H1 (cell line): ENCODE measurements at regions not wholly inside any gene's neighbourhood (a gene's known extent, or its start where the extent isn't known, plus 50 kb on each side); places are given as distances from the start of the nearest gene placed in this dataset.

Experiments used
- CTCF ChIA-PET: fragments of 300-600 bp; sonication (Branson Sonifier 250); formaldehyde crosslinking; loops from one replicate; lab custom pipeline; 2021; ENCODE audit not compliant: partially characterized antibody; lab: Charles Lee
- POLR2A ChIA-PET: fragments of 300-600 bp; sonication (Branson Sonifier 250); formaldehyde crosslinking; loops from one replicate; lab custom pipeline; 2021; ENCODE audit warnings: inconsistent platforms; ENCODE audit not compliant: partially characterized antibody; lab: Charles Lee
- DNase-seq, 2 experiments: peaks; one replicate each; pipeline versions ENCODE4 v3.0.0 to v3.0.0-alpha.2; 2010 to 2022; ENCODE audit warnings: low spot score in 2 of 2, low read depth in 1 of 2, mixed read lengths in 1 of 2
- FAIRE-seq: peaks from 2 replicates; lab custom pipeline; 2011; peaks lifted over from hg19 to GRCh38; lab: Jason Lieb, UNC
- H2AFZ ChIP-seq: 2 replicates; pipeline ENCODE4 v1.8.1; 2012; ENCODE audit warnings: low read length, inconsistent platforms
- H2AK5ac ChIP-seq: 2 replicates; pipeline ENCODE4 v1.6.1; 2013; ENCODE audit warnings: low read depth, low read length
- H2BK120ac ChIP-seq: replicated peaks from 2 replicates; pipeline ENCODE3; 2013; ENCODE audit warnings: low read depth, low read length, inconsistent platforms
- H2BK12ac ChIP-seq: 2 replicates; pipeline ENCODE4 v1.6.1; 2013; ENCODE audit warnings: low read depth, low read length
- H2BK15ac ChIP-seq: 2 replicates; pipeline ENCODE4 v1.6.1; 2013; ENCODE audit warnings: low read length
- H2BK20ac ChIP-seq: 2 replicates; pipeline ENCODE4 v1.6.1; 2013; ENCODE audit warnings: low read length
- H2BK5ac ChIP-seq: 2 replicates; pipeline ENCODE4 v1.6.1; 2013; ENCODE audit warnings: low read depth, low read length
- H3K14ac ChIP-seq: 2 replicates; pipeline ENCODE4 v1.6.1; 2013; ENCODE audit warnings: inconsistent platforms; ENCODE audit not compliant: insufficient read length
- H3K18ac ChIP-seq: 2 replicates; pipeline ENCODE4 v1.6.1; 2013; ENCODE audit warnings: low read length; ENCODE audit errors: extremely low read depth
- H3K23ac ChIP-seq: 2 replicates; pipeline ENCODE4 v1.6.1; 2013; ENCODE audit warnings: inconsistent platforms; ENCODE audit not compliant: insufficient read length
- H3K23me2 ChIP-seq: 2 replicates; pipeline ENCODE4 v1.6.1; 2013; ENCODE audit warnings: low read depth, low read length
- H3K27ac ChIP-seq: 2 replicates; pipeline ENCODE4 v1.6.1; 2011; ENCODE audit warnings: low read depth, low read length, inconsistent platforms
- H3K27me3 ChIP-seq, 4 experiments: replicated peaks in 1 of 4; 1 replicate in 1 of 4; 2 replicates in 3 of 4; pipeline versions ENCODE4 v1.6.1 to v1.8.1; 2011 to 2013; ENCODE audit warnings: low read length in 3 of 4, mild to moderate bottlenecking in 3 of 4, inconsistent platforms in 2 of 4, mixed read lengths in 2 of 4, moderate library complexity in 1 of 4; ENCODE audit not compliant: control insufficient read depth in 3 of 4, insufficient read depth in 3 of 4; ENCODE audit errors: extremely low read depth in 1 of 4
- H3K36me3 ChIP-seq, 4 experiments: 2 replicates each; pipeline versions ENCODE4 v1.6.1 to v1.8.1; 2011 to 2013; ENCODE audit warnings: mild to moderate bottlenecking in 4 of 4, low read length in 3 of 4, moderate library complexity in 2 of 4, control low read depth in 1 of 4, inconsistent platforms in 1 of 4; ENCODE audit not compliant: insufficient read depth in 4 of 4, control insufficient read depth in 2 of 4
- H3K4ac ChIP-seq: replicated peaks from 2 replicates; pipeline ENCODE3; 2013; ENCODE audit warnings: low read length, low read depth, mixed read lengths, inconsistent platforms; ENCODE audit not compliant: insufficient read length
- H3K4me1 ChIP-seq, 4 experiments: replicated peaks in 1 of 4; 1 replicate in 1 of 4; 2 replicates in 3 of 4; pipeline versions ENCODE4 v1.6.1 to v1.8.1; 2011 to 2013; ENCODE audit warnings: low read length in 3 of 4, inconsistent platforms in 2 of 4, mixed read lengths in 1 of 4; ENCODE audit not compliant: insufficient read depth in 4 of 4, control insufficient read depth in 3 of 4
- H3K4me2 ChIP-seq, 2 experiments: 2 replicates each; pipeline versions ENCODE4 v1.6.1 to v1.8.1; 2011 to 2013; ENCODE audit warnings: low read depth in 2 of 2, low read length in 2 of 2, control low read depth in 1 of 2, inconsistent platforms in 1 of 2, mild to moderate bottlenecking in 1 of 2; ENCODE audit not compliant: insufficient read depth in 1 of 2
- H3K4me3 ChIP-seq, 4 experiments: fragments of 200-600, 300-600 bp in 1 of 4; sonication (generic), shearing (Covaris generic), sonication (Bioruptor Twin) in 1 of 4; 2 replicates each; pipeline versions ENCODE4 v1.5.1 to v1.8.1; 2011 to 2016; ENCODE audit warnings: low read length in 4 of 4, low read depth in 3 of 4, control low read depth in 2 of 4, inconsistent platforms in 2 of 4, mild to moderate bottlenecking in 2 of 4, mixed read lengths in 1 of 4, moderate library complexity in 1 of 4; ENCODE audit not compliant: insufficient read depth in 2 of 4; ENCODE audit errors: extremely low read depth in 1 of 4
- H3K56ac ChIP-seq: replicated peaks from 2 replicates; pipeline ENCODE3; 2013; ENCODE audit warnings: low read depth, mild to moderate bottlenecking, mixed read lengths, low read length, inconsistent platforms; ENCODE audit not compliant: insufficient read length
- H3K79me1 ChIP-seq: 2 replicates; pipeline ENCODE4 v1.6.1; 2013; ENCODE audit warnings: low read depth, low read length, control low read depth
- H3K79me2 ChIP-seq, 2 experiments: 2 replicates each; pipeline versions ENCODE4 v1.6.1 to v1.8.1; 2012 to 2013; ENCODE audit warnings: low read length in 2 of 2, mild to moderate bottlenecking in 2 of 2, inconsistent platforms in 1 of 2; ENCODE audit not compliant: insufficient read depth in 2 of 2, control insufficient read depth in 1 of 2
- H3K9ac ChIP-seq, 4 experiments: replicated peaks in 1 of 4; 1 replicate in 1 of 4; 2 replicates in 3 of 4; pipeline versions ENCODE4 v1.6.1 to v1.8.1; 2011 to 2013; ENCODE audit warnings: low read depth in 3 of 4, low read length in 3 of 4, control low read depth in 2 of 4, mild to moderate bottlenecking in 2 of 4, moderate library complexity in 2 of 4, inconsistent platforms in 1 of 4; ENCODE audit errors: extremely low read depth in 1 of 4
- H3K9me3 ChIP-seq, 2 experiments: 2 replicates each; pipeline versions ENCODE4 v1.6.1 to v1.8.1; 2012 to 2013; ENCODE audit warnings: mild to moderate bottlenecking in 2 of 2, moderate library complexity in 2 of 2, control low read depth in 1 of 2, inconsistent platforms in 1 of 2, low read depth in 1 of 2, low read length in 1 of 2, mixed read lengths in 1 of 2; ENCODE audit not compliant: insufficient read depth in 2 of 2
- H4K20me1 ChIP-seq, 2 experiments: replicated peaks in 1 of 2; 2 replicates each; pipeline versions ENCODE3 to v1.8.1; 2011 to 2013; ENCODE audit warnings: inconsistent platforms in 2 of 2, low read length in 2 of 2, mild to moderate bottlenecking in 1 of 2; ENCODE audit not compliant: insufficient read depth in 2 of 2, control insufficient read depth in 1 of 2
- H4K5ac ChIP-seq: 2 replicates; pipeline ENCODE4 v1.6.1; 2013; ENCODE audit warnings: low read length, low read depth, mixed read lengths, inconsistent platforms; ENCODE audit not compliant: insufficient read length
- H4K8ac ChIP-seq: 2 replicates; pipeline ENCODE4 v1.8.0; 2013; ENCODE audit warnings: mild to moderate bottlenecking, moderate library complexity, low read length, inconsistent platforms; ENCODE audit not compliant: insufficient read depth; ENCODE audit errors: extremely low read depth
- H4K91ac ChIP-seq: replicated peaks from 2 replicates; pipeline ENCODE3; 2013; ENCODE audit warnings: low read length, mixed read lengths, inconsistent platforms; ENCODE audit not compliant: insufficient read length
- EGR1 ChIP-seq: IDR thresholded peaks from 2 replicates; pipeline ENCODE4 v1.6.1; 2011; ENCODE audit warnings: low read depth, low read length, borderline replicate concordance
- HDAC6 ChIP-seq: IDR thresholded peaks from one replicate; pipeline ENCODE4 v1.7.1; 2012; ENCODE audit warnings: low read depth, mild to moderate bottlenecking, inconsistent platforms, low read length, moderate library complexity
- SIX5 ChIP-seq: IDR thresholded peaks from 2 replicates; pipeline ENCODE4 v1.6.1; 2011; ENCODE audit warnings: mild to moderate bottlenecking, low read depth, low read length
- SRF ChIP-seq: IDR thresholded peaks from 2 replicates; pipeline ENCODE4 v1.6.1; 2011; ENCODE audit warnings: mild to moderate bottlenecking, low read depth, low read length, moderate library complexity
- YY1 ChIP-seq: IDR thresholded peaks from 2 replicates; pipeline ENCODE4 v1.6.1; 2011; ENCODE audit warnings: low read depth, mild to moderate bottlenecking, low read length
- WGBS, 2 experiments: shearing (Covaris generic) in 1 of 2; methylation state at CpG; one replicate each; pipeline versions ENCODE4 v1.1.6 to v1.1.7; 2013 to 2015; ENCODE audit warnings: low lambda C conversion rate in 2 of 2, mixed read lengths in 2 of 2, inconsistent platforms in 1 of 2, low coverage in 1 of 2, missing lambda C conversion rate in 1 of 2; ENCODE audit not compliant: insufficient replicate concordance in 2 of 2, insufficient coverage in 1 of 2, insufficient read length in 1 of 2; ENCODE audit errors: extremely low coverage in 1 of 2, missing lambda C conversion rate in 1 of 2; 5-methylcytosine and 5-hydroxymethylcytosine counted together
- TF ChIP-seq, protein P1 (sequence below): IDR thresholded peaks from 2 replicates; pipeline ENCODE4 v1.6.1; 2012; ENCODE audit warnings: inconsistent platforms
- TF ChIP-seq, protein P2 (sequence below): IDR thresholded peaks from 2 replicates; pipeline ENCODE4 v1.6.1; 2012; ENCODE audit warnings: low read length, inconsistent platforms

DNA sequence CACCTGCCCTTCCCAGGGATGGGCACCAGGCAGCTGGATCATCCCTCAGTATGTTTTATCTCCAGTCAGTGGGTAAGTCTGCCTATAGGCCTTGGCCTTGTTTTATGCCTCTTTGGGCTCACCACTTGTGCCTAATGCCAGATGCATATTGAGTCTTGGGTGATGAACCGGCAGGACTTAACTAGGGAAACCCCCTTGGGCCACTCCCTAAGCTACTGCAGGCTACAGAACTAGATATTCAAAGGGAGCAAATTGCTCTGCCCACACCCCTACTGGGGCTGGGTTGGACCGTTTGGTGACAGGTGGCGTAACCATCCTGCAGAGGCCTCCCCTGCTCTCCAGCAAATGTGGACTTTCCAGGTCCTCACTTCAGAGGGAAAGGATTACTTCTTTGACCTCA, 115.7 kb upstream of the GDF10 start:
- no peak overlapping the region for H4K91ac ChIP-seq

More for the DNA sequence above, 115.7 kb upstream of the GDF10 start:
- Histone ChIP-seq H3K4me3 (no peak overlapping the region), H4K20me1 (no peaks in the 10 kb centered on the region), H3K23ac (no peak overlapping the region), H4K8ac (no peak overlapping the region), H3K9ac (no peak overlapping the region), H3K4ac (no peak overlapping the region), H3K27me3 (no peaks in the 10 kb centered on the region), H2AK5ac (no peak overlapping the region), H2BK120ac (no peak overlapping the region), H3K9me3 (no peaks in the 10 kb centered on the region), H3K56ac (no peak overlapping the region), H3K14ac (no peak overlapping the region), H3K27ac (no peak overlapping the region), H3K4me2 (no peak overlapping the region), H4K5ac (no peak overlapping the region), H2BK15ac (no peak overlapping the region), H2BK12ac (no peak overlapping the region), H3K4me1 (no peaks in the 10 kb centered on the region), H3K79me1 (no peaks in the 10 kb centered on the region), H3K23me2 (no peaks in the 10 kb centered on the region), H3K79me2 (no peaks in the 10 kb centered on the region), H3K36me3 (no peaks in the 10 kb centered on the region), H2BK20ac (no peak overlapping the region), H2AFZ (no peak overlapping the region), H2BK5ac (no peak overlapping the region), H3K18ac (no peak overlapping the region)
- DNase-seq (no peak), FAIRE-seq (no peak)
- ChIA-PET CTCF (no interaction called here), POLR2A (no interaction called here)
- TF ChIP-seq EGR1 (no peak), SIX5 (no peak), YY1 (no peak), SRF (no peak), HDAC6 (no peak)
- TF ChIP-seq, protein P1, sequence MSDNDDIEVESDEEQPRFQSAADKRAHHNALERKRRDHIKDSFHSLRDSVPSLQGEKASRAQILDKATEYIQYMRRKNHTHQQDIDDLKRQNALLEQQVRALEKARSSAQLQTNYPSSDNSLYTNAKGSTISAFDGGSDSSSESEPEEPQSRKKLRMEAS: no peak
- TF ChIP-seq, protein P2, sequence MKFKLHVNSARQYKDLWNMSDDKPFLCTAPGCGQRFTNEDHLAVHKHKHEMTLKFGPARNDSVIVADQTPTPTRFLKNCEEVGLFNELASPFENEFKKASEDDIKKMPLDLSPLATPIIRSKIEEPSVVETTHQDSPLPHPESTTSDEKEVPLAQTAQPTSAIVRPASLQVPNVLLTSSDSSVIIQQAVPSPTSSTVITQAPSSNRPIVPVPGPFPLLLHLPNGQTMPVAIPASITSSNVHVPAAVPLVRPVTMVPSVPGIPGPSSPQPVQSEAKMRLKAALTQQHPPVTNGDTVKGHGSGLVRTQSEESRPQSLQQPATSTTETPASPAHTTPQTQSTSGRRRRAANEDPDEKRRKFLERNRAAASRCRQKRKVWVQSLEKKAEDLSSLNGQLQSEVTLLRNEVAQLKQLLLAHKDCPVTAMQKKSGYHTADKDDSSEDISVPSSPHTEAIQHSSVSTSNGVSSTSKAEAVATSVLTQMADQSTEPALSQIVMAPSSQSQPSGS: no peak
- 96% methylated on average over 2 of the region's 3 CpGs; no CpG with 5 or more reads in 1 of the 2 experiments for whole genome bisulfite sequencing, 2 experiments
